ENCODE measurements at regions not wholly inside any gene's neighbourhood (a gene's known extent, or its start where the extent isn't known, plus 50 kb on each side); places are given as distances from the start of the nearest gene placed in this dataset.

GRCh38 chr2:71951083-71951468, 196.6 kb downstream of the CYP26B1 start:
- TF ChIP-seq EZH2 (IDR thresholded peaks at IDR 0.05) (no peak), POLR2AphosphoS5 (IDR thresholded peaks at IDR 0.05; ENCODE audit: borderline replicate concordance, low read depth, low read length) (no peak), FOXP2 (optimal IDR thresholded peaks at IDR 0.05; ENCODE audit: control extremely low read depth, extremely low read length, insufficient read depth) (no peak)
- no peaks in the 10 kb centered on the region for H3K9me3 ChIP-seq (ENCODE audit: low read depth, low read length)
- H3K36me3 ChIP-seq (ENCODE audit: insufficient read depth, low read length) = no peaks in the 10 kb centered on the region
- no peak overlapping the region for H3K27ac ChIP-seq
- H3K9ac ChIP-seq (ENCODE audit: insufficient read length) = no peak overlapping the region
- no peak for DNase-seq (ENCODE audit: low read depth, low spot score)
- no peak overlapping the region for H3K4me3 ChIP-seq

GRCh38 chr2:71950256-71951082, 197.2 kb downstream of the CYP26B1 start:
- H3K9ac ChIP-seq (ENCODE audit: insufficient read length) = no peak overlapping the region
- H3K4me3 ChIP-seq = no peak overlapping the region
- H3K36me3 ChIP-seq (ENCODE audit: insufficient read depth, low read length) = no peaks in the 10 kb centered on the region
- no peaks in the 10 kb centered on the region for H3K9me3 ChIP-seq (ENCODE audit: low read depth, low read length)
- H3K27ac ChIP-seq = no peak overlapping the region
- DNase-seq (ENCODE audit: low read depth, low spot score) = no peak
- TF ChIP-seq EZH2 (IDR thresholded peaks at IDR 0.05) = no peak
- no peak for TF ChIP-seq FOXP2 (optimal IDR thresholded peaks at IDR 0.05; ENCODE audit: control extremely low read depth, extremely low read length, insufficient read depth)
- TF ChIP-seq POLR2AphosphoS5 (IDR thresholded peaks at IDR 0.05; ENCODE audit: borderline replicate concordance, low read depth, low read length) = no peak

GRCh38 chr2:71949537-71949798, 198.2 kb downstream of the CYP26B1 start:
- no peaks in the 10 kb centered on the region for H3K9me3 ChIP-seq (ENCODE audit: low read depth, low read length)
- no peak for DNase-seq (ENCODE audit: low read depth, low spot score)
- TF ChIP-seq POLR2AphosphoS5 (IDR thresholded peaks at IDR 0.05; ENCODE audit: borderline replicate concordance, low read depth, low read length) (no peak), EZH2 (IDR thresholded peaks at IDR 0.05) (no peak), FOXP2 (optimal IDR thresholded peaks at IDR 0.05; ENCODE audit: control extremely low read depth, extremely low read length, insufficient read depth) (no peak)
- no peaks in the 10 kb centered on the region for H3K36me3 ChIP-seq (ENCODE audit: insufficient read depth, low read length)
- H3K27ac ChIP-seq = no peak overlapping the region
- H3K4me3 ChIP-seq = no peak overlapping the region
- no peak overlapping the region for H3K9ac ChIP-seq (ENCODE audit: insufficient read length)

- DNase-seq (ENCODE audit: low read depth, low spot score) = no peak
- Histone ChIP-seq H3K9ac (ENCODE audit: insufficient read length) (no peak overlapping the region), H3K36me3 (ENCODE audit: insufficient read depth, low read length) (no peaks in the 10 kb centered on the region), H3K27ac (no peak overlapping the region), H3K4me3 (no peak overlapping the region), H3K9me3 (ENCODE audit: low read depth, low read length) (no peaks in the 10 kb centered on the region)
- TF ChIP-seq EZH2 (IDR thresholded peaks at IDR 0.05) (no peak), POLR2AphosphoS5 (IDR thresholded peaks at IDR 0.05; ENCODE audit: borderline replicate concordance, low read depth, low read length) (no peak), FOXP2 (optimal IDR thresholded peaks at IDR 0.05; ENCODE audit: control extremely low read depth, extremely low read length, insufficient read depth) (no peak)
Observed at GRCh38 chr2:71948781-71949536, 198.7 kb downstream of the CYP26B1 start.

GRCh38 chr2:71947809-71948208, 199.9 kb downstream of the CYP26B1 start:
- Histone ChIP-seq H3K9me3 (ENCODE audit: low read depth, low read length) (no peaks in the 10 kb centered on the region), H3K36me3 (ENCODE audit: insufficient read depth, low read length) (no peaks in the 10 kb centered on the region), H3K27ac (no peak overlapping the region), H3K4me3 (no peak overlapping the region), H3K9ac (ENCODE audit: insufficient read length) (no peak overlapping the region)
- no peak for DNase-seq (ENCODE audit: low read depth, low spot score)
- TF ChIP-seq FOXP2 (optimal IDR thresholded peaks at IDR 0.05; ENCODE audit: control extremely low read depth, extremely low read length, insufficient read depth) (no peak), EZH2 (IDR thresholded peaks at IDR 0.05) (no peak)

- no peaks in the 10 kb centered on the region for H3K36me3 ChIP-seq (ENCODE audit: insufficient read depth, low read length)
- no peak for DNase-seq (ENCODE audit: low read depth, low spot score)
- no peaks in the 10 kb centered on the region for H3K9me3 ChIP-seq (ENCODE audit: low read depth, low read length)
- no peak overlapping the region for H3K4me3 ChIP-seq
- H3K27ac ChIP-seq = no peak overlapping the region
- no peak overlapping the region for H3K9ac ChIP-seq (ENCODE audit: insufficient read length)
- TF ChIP-seq EZH2 (IDR thresholded peaks at IDR 0.05) (no peak), FOXP2 (optimal IDR thresholded peaks at IDR 0.05; ENCODE audit: control extremely low read depth, extremely low read length, insufficient read depth) (no peak), POLR2AphosphoS5 (IDR thresholded peaks at IDR 0.05; ENCODE audit: borderline replicate concordance, low read depth, low read length) (no peak)
Observed at GRCh38 chr2:71945603-71945959, 202.1 kb downstream of the CYP26B1 start.

GRCh38 chr2:71944806-71945602, 202.7 kb downstream of the CYP26B1 start:
- DNase-seq (ENCODE audit: low read depth, low spot score) = no peak
- H3K27ac ChIP-seq = no peak overlapping the region
- H3K9me3 ChIP-seq (ENCODE audit: low read depth, low read length) = no peaks in the 10 kb centered on the region
- no peaks in the 10 kb centered on the region for H3K36me3 ChIP-seq (ENCODE audit: insufficient read depth, low read length)
- no peak overlapping the region for H3K9ac ChIP-seq (ENCODE audit: insufficient read length)
- H3K4me3 ChIP-seq = no peak overlapping the region
- no peak for TF ChIP-seq EZH2 (IDR thresholded peaks at IDR 0.05)
- no peak for TF ChIP-seq POLR2AphosphoS5 (IDR thresholded peaks at IDR 0.05; ENCODE audit: borderline replicate concordance, low read depth, low read length)
- no peak for TF ChIP-seq FOXP2 (optimal IDR thresholded peaks at IDR 0.05; ENCODE audit: control extremely low read depth, extremely low read length, insufficient read depth)

- Histone ChIP-seq H3K27ac (no peak overlapping the region), H3K36me3 (ENCODE audit: insufficient read depth, low read length) (no peaks in the 10 kb centered on the region), H3K9me3 (ENCODE audit: low read depth, low read length) (no peaks in the 10 kb centered on the region), H3K9ac (ENCODE audit: insufficient read length) (no peak overlapping the region), H3K4me3 (no peak overlapping the region)
- TF ChIP-seq EZH2 (IDR thresholded peaks at IDR 0.05) (no peak), FOXP2 (optimal IDR thresholded peaks at IDR 0.05; ENCODE audit: control extremely low read depth, extremely low read length, insufficient read depth) (no peak), POLR2AphosphoS5 (IDR thresholded peaks at IDR 0.05; ENCODE audit: borderline replicate concordance, low read depth, low read length) (no peak)
- DNase-seq (ENCODE audit: low read depth, low spot score) = no peak
Observed at GRCh38 chr2:71944183-71944550, 203.5 kb downstream of the CYP26B1 start.
